Pancreas (tissue), 10 donors: ENCODE measurements at regions not wholly inside any gene's neighbourhood (a gene's known extent, or its start where the extent isn't known, plus 50 kb on each side); places are given as distances from the start of the nearest gene placed in this dataset.

Experiments used
- ATAC-seq, 4 donors: fragments of 200-7000 bp; cut with Tn5 transposase; one replicate each; pipeline versions ENCODE4 v1.8.0 to v1.9.1; 2020; ENCODE audit warnings: mild to moderate bottlenecking in 4 of 4, moderate library complexity in 4 of 4
- DNase-seq, 6 donors: peaks; one replicate each; pipeline ENCODE4 v3.0.0-alpha.2; 2020
- FAIRE-seq: peaks from 2 replicates; lab custom pipeline; 2012; peaks lifted over from hg19 to GRCh38; lab: Jason Lieb, UNC
- H3K27ac ChIP-seq, 4 donors: fragments of 200-600 bp; sonication (generic); 1 replicate in 3 of 4; 2 replicates in 1 of 4; pipeline versions ENCODE4 v1.5.0 to v1.8.0; 2020
- H3K27me3 ChIP-seq, 4 donors: fragments of 200-600 bp; one replicate each; pipeline ENCODE4 v1.8.0; 2021
- H3K36me3 ChIP-seq, 3 donors: fragments of 200-600 bp; sonication (generic) in 1 of 3; one replicate each; pipeline versions ENCODE4 v1.5.0 to v1.8.0; 2020 to 2021
- H3K4me1 ChIP-seq, 3 donors: fragments of 200-600 bp; one replicate each; pipeline ENCODE4 v1.8.0; 2021
- H3K4me3 ChIP-seq, 4 donors: fragments of 200-600 bp; sonication (generic) in 2 of 4; one replicate each; pipeline versions ENCODE4 v1.5.0 to v1.8.0; 2020 to 2021
- H3K9me3 ChIP-seq, 4 donors: fragments of 200-600 bp; one replicate each; pipeline ENCODE4 v1.8.0; 2021
- WGBS, 2 donors: extraction: QIAGEN DNeasy Blood & Tissue Kit; methylation state at CpG; one replicate each; pipeline ENCODE4 v1.1.7; 2013; 5-methylcytosine and 5-hydroxymethylcytosine counted together
- intact Hi-C, 3 donors: fragments of 100-400 bp; cut with DNase I; formaldehyde crosslinking; loops; one replicate each; pipeline versions ENCODE4 v1.11.1 to v1.14.2; 2022
- TF ChIP-seq, protein P1 (sequence below), 4 donors: fragments of 200-600 bp; sonication (generic) in 3 of 4; IDR thresholded peaks; one replicate each; pipeline versions ENCODE4 v1.5.0 to v1.8.0; 2021; ENCODE audit warnings: antibody characterized with exemption in 4 of 4
- donor health status: healthy with polysubstance abuse.
- donor health status: DM: no; HTN: no; CAD: no; lungs with moderate emphysema.
- donor health status: DM: no; HTN: no; CAD: no.
- donor health status: control.
- donor health status: control.
- donor health status: Bipolar disorder and iron deficiency.
- donor health status: DM: yes; HTN: yes; CAD: no.
- donor health status: DM: no; HTN: no; CAD: no.
- donor health status: DM: no; HTN: no; CAD: no.
- donor health status: DM: yes; HTN: yes; CAD: no.

DNA sequence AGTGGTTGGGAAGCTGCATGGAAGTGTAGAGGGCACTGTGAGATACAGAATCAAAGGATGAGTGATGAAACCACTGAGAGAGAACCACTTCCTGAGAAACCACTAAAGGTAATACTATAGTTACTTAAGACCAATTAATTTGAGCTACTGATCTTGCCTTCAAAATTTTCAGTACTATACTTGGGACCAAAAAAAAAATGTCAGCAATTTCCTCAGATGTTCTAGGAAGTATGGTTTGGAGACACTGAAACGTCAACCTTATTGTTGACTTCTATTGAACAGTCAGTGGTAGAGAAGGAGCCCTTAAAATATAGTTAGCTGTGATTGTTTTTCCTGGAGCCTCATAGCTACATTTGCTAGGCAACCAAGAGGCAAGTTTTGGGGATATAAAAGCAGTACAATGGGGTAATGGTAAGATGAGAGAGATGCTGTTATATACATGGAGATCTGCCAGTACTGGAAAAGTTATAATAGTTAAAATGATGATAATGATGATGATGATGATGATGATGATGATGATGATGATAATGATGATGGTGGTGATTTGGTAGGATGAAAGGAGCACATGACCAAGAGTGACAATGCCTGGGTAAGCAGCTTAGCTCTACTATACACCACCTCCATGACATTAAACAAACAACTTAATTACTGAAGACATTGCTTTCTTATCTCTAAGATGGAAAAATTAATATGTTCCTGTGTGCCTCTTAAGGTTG, 300.9 kb upstream of the G2E3 start:
- Histone ChIP-seq H3K27ac (no peak overlapping the region), H3K27me3 (no peaks in the 10 kb centered on the region), H3K36me3 (no peaks in the 10 kb centered on the region), H3K9me3 (no peaks in the 10 kb centered on the region), H3K4me1 (no peaks in the 10 kb centered on the region), H3K4me3 (no peak overlapping the region)
- WGBS, 2 donors: 52 to 73% methylated on average over 1 of the region's 1 CpG
- FAIRE-seq: no peak
- TF ChIP-seq, protein P1, sequence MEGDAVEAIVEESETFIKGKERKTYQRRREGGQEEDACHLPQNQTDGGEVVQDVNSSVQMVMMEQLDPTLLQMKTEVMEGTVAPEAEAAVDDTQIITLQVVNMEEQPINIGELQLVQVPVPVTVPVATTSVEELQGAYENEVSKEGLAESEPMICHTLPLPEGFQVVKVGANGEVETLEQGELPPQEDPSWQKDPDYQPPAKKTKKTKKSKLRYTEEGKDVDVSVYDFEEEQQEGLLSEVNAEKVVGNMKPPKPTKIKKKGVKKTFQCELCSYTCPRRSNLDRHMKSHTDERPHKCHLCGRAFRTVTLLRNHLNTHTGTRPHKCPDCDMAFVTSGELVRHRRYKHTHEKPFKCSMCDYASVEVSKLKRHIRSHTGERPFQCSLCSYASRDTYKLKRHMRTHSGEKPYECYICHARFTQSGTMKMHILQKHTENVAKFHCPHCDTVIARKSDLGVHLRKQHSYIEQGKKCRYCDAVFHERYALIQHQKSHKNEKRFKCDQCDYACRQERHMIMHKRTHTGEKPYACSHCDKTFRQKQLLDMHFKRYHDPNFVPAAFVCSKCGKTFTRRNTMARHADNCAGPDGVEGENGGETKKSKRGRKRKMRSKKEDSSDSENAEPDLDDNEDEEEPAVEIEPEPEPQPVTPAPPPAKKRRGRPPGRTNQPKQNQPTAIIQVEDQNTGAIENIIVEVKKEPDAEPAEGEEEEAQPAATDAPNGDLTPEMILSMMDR (IDR thresholded peaks at IDR 0.05): no peak
- ATAC-seq: no peak
- DNase-seq: no peak
- intact Hi-C loops: no loop called here

DNA sequence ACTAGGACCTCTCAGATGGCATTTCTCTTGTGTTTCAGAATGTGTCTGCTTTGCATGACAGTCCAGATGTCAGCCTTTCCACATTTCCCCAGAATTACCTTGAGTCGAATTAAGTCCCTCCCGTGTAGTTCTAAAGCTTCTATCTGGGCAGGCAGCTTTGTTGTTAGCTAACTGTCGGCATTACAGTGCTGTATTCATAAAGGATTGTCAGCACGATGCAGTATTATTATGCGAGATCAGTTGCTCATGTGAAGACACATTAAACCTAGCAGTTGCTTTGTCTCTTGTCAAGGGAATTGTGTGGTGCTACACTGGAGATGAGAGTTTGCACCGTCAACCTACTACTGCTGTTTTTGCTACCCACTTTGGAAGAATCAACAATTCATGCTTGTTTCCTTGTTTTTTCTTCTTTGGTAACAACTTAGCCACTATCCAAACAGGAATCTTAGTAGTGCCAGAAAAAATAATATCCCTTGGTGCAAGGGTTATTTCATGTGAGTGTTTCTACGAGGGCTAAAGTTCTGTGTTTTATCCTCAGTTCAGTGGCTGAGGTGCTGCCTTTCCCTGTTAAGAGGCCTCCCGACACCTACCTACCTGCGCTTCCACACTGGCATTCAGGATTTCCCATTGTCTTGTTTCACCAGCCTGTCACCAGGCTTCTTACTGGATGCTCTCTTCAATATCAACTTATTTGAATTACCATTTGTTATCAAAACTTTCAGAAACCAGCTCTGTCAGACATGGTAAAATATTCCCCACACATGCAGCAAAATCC, 297.9 kb upstream of the G2E3 start:
- Histone ChIP-seq H3K27ac (no peak overlapping the region), H3K4me1 (no peaks in the 10 kb centered on the region), H3K9me3 (no peaks in the 10 kb centered on the region), H3K36me3 (no peaks in the 10 kb centered on the region), H3K4me3 (no peak overlapping the region), H3K27me3 (no peaks in the 10 kb centered on the region)
- FAIRE-seq (no peak), ATAC-seq (no peak), DNase-seq (no peak)
- intact Hi-C loops: no loop called here
- TF ChIP-seq, protein P1 (IDR thresholded peaks at IDR 0.05): no peak
- 75 to 77% methylated on average over 9 of the region's 9 CpGs for WGBS, 2 donors

DNA sequence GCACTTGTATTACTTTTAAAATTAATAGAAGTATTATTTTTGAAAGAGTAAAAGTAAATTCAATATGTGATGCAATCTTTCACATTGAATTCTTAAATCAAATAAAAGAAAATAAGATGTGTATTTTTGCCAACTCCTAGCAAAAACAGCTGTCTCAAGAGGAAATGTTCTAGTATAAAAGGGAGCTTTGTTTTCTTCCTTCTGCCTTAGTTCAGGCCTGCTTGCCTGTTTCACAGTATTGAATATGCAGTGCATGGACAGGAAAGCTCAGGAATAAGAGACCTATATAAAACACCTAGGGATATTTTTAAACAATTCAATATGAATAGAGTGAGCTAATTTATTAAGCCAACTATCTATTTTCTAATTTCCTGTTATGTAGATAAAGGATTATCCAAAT, 294.8 kb upstream of the G2E3 start:
- no peak overlapping the region for H3K4me3 ChIP-seq
- intact Hi-C loops: no loop called here
- H3K36me3 ChIP-seq: no peaks in the 10 kb centered on the region
- ATAC-seq (no peak), DNase-seq (no peak), FAIRE-seq (no peak)
- H3K9me3 ChIP-seq: no peaks in the 10 kb centered on the region
- H3K4me1 ChIP-seq: no peaks in the 10 kb centered on the region
- TF ChIP-seq, protein P1 (IDR thresholded peaks at IDR 0.05): no peak
- H3K27ac ChIP-seq: no peak overlapping the region
- no peaks in the 10 kb centered on the region for H3K27me3 ChIP-seq

DNA sequence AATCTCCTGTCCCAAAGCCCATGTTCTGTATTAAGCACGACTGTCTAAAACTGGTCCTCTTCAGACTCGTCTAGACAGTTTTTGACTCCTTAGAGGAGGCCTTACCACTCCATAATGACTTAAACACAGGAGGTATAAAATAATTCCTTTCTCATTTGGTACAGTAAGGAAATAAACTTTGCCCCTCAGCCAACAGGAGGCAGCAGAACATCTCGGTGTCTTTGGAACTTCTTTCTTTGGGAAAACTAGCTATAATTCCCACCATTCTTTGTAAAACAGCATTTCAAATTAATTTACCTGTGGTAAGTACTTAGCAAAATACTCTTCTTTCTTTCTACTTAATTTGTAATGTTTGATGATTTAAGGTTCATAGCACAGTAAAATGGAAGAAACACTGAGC, 292.7 kb upstream of the G2E3 start:
- DNase-seq (no peak), FAIRE-seq (no peak), ATAC-seq (no peak)
- no peaks in the 10 kb centered on the region for H3K36me3 ChIP-seq
- TF ChIP-seq, protein P1 (IDR thresholded peaks at IDR 0.05): no peak
- no peaks in the 10 kb centered on the region for H3K27me3 ChIP-seq
- 88 to 95% methylated on average over 3 of the region's 3 CpGs for WGBS, 2 donors
- H3K9me3 ChIP-seq: no peaks in the 10 kb centered on the region
- H3K27ac ChIP-seq: no peak overlapping the region
- intact Hi-C loops: no loop called here
- H3K4me1 ChIP-seq: peaks cover 0 to 2% (median 0%) of the 10 kb centered on the region in 3 donors
- no peak overlapping the region for H3K4me3 ChIP-seq

DNA sequence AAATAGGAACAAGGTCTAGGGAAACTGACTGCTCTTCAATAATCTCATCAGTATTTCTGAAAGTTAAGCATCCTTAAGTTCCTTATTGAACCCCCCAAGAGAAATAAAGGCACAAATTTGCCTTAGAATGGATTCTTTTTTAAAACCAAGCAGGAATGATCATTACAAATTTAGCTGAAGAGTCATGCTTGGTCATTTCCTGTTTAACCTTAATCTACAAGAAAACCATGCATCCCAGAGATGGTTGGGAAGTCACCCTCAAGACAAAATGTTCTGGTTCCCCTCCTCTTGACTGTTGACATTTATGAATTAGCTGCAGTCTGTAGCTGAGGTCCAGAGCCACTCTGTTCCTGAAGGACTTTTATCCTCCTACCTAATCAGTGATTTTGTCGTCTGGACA, 291.8 kb upstream of the G2E3 start:
- Histone ChIP-seq H3K36me3 (no peaks in the 10 kb centered on the region), H3K4me3 (no peak overlapping the region), H3K27ac (no peak overlapping the region), H3K9me3 (no peaks in the 10 kb centered on the region), H3K4me1 (peaks cover 0 to 2% (median 0%) of the 10 kb centered on the region in 3 donors), H3K27me3 (no peaks in the 10 kb centered on the region)
- FAIRE-seq (no peak), DNase-seq (no peak), ATAC-seq (no peak)
- intact Hi-C loops: no loop called here
- TF ChIP-seq, protein P1 (IDR thresholded peaks at IDR 0.05): no peak
- 75 to 87% methylated on average over 1 of the region's 1 CpG for WGBS, 2 donors
